ENCODE measurements at regions not wholly inside any gene's neighbourhood (a gene's known extent, or its start where the extent isn't known, plus 50 kb on each side); places are given as distances from the start of the nearest gene placed in this dataset.

DNA sequence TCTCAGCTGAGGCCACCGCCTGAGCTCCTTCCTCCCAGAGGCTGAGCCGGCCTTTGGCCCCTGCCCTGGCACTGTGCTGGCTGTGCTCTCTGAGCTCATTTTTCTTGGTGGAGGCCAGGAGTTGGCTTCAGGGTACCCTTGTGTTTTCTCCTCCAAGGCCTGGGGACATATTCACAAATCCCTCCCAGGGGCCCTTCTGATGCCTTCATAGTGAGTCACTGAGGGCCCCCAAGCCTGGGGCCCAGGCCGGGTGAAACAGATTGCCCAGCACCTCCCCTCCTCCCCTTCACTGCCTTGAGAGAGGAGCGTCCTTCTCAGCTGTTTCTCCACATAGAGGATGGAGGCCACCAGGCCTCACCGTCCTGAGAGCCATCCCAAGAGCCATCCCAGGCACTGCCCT lies 105.8 kb downstream of the SIK1 start:
- no peak for TF ChIP-seq GATA2 (IDR thresholded peaks at IDR 0.05; ENCODE audit: low read depth, low read length)
- TF ChIP-seq GATA3 (IDR thresholded peaks at IDR 0.05; ENCODE audit: low read depth, low read length): no peak
